HEK293 (cell line): ENCODE measurements at regions not wholly inside any gene's neighbourhood (a gene's known extent, or its start where the extent isn't known, plus 50 kb on each side); places are given as distances from the start of the nearest gene placed in this dataset.

ENCODE experiments used
- CTCF ChIA-PET: fragments of 350-600 bp; formaldehyde crosslinking; extraction: SDS; loops from one replicate; lab custom pipeline; 2021; ENCODE audit warnings: antibody characterized with exemption; lab: Yijun Ruan, JAX
- POLR2A ChIA-PET: fragments of 300-600 bp; formaldehyde crosslinking; extraction: SDS; loops from one replicate; lab custom pipeline; 2020; ENCODE audit warnings: antibody characterized with exemption, inconsistent platforms; lab: Yijun Ruan, JAX
- H3K27ac ChIP-seq: fragments of 200-500 bp; sonication (Bioruptor generic); 2 replicates; pipeline ENCODE4 v1.5.1; 2014; ENCODE audit warnings: low read depth, low read length, control low read depth, inconsistent platforms; ENCODE audit errors: extremely low read depth
- H3K36me3 ChIP-seq, 2 experiments: fragments of 200-500 bp in 1 of 2; sonication (Bioruptor generic) in 1 of 2; 1 replicate in 1 of 2; 2 replicates in 1 of 2; pipeline ENCODE4 v1.5.1; 2014 to 2017; ENCODE audit warnings: inconsistent platforms in 2 of 2, low read length in 2 of 2; ENCODE audit not compliant: control insufficient read depth in 2 of 2, insufficient read depth in 1 of 2
- H3K4me1 ChIP-seq: fragments of 200-500 bp; sonication (Bioruptor generic); 2 replicates; pipeline ENCODE4 v1.5.1; 2014; ENCODE audit warnings: mild to moderate bottlenecking, low read length, inconsistent platforms; ENCODE audit not compliant: control insufficient read depth, insufficient read depth
- H3K4me3 ChIP-seq: 2 replicates; pipeline ENCODE4 v1.5.1; 2011; ENCODE audit warnings: low read depth, mild to moderate bottlenecking, control low read depth, low read length, moderate library complexity
- H3K9me3 ChIP-seq: fragments of 200-500 bp; sonication (Bioruptor generic); 2 replicates; pipeline ENCODE4 v1.5.1; 2014; ENCODE audit warnings: low read depth, low read length, inconsistent platforms; ENCODE audit not compliant: control insufficient read depth, insufficient read depth
- BCL11B ChIP-seq: fragments of 450-650 bp; formaldehyde crosslinking; IDR thresholded peaks from 2 replicates; pipeline ENCODE4 v1.5.1; 2016; ENCODE audit warnings: low read depth, missing biosample characterization, missing genetic modification characterization
- RBAK ChIP-seq: fragments of 450-650 bp; formaldehyde crosslinking; IDR thresholded peaks from 2 replicates; pipeline ENCODE4 v1.5.1; 2016; ENCODE audit warnings: missing biosample characterization, missing genetic modification characterization
- YY2 ChIP-seq: fragments of 450-650 bp; formaldehyde crosslinking; IDR thresholded peaks from 2 replicates; pipeline ENCODE4 v1.5.1; 2016; ENCODE audit warnings: missing biosample characterization, missing genetic modification characterization
- ZBTB17 ChIP-seq: fragments of 450-650 bp; formaldehyde crosslinking; IDR thresholded peaks from 2 replicates; pipeline ENCODE4 v1.5.1; 2016; ENCODE audit warnings: missing biosample characterization, missing genetic modification characterization
- ZNF132 ChIP-seq: fragments of 450-650 bp; formaldehyde crosslinking; IDR thresholded peaks from 2 replicates; pipeline ENCODE4 v1.5.1; 2017; ENCODE audit warnings: missing biosample characterization, missing genetic modification characterization, borderline replicate concordance
- ZNF155 ChIP-seq: fragments of 450-650 bp; formaldehyde crosslinking; IDR thresholded peaks from 2 replicates; pipeline ENCODE4 v1.5.1; 2016; ENCODE audit warnings: missing biosample characterization, missing genetic modification characterization
- ZNF239 ChIP-seq: fragments of 450-650 bp; formaldehyde crosslinking; IDR thresholded peaks from 2 replicates; pipeline ENCODE4 v1.5.1; 2016; ENCODE audit warnings: missing biosample characterization, missing genetic modification characterization
- ZNF266 ChIP-seq: fragments of 450-650 bp; formaldehyde crosslinking; IDR thresholded peaks from 2 replicates; pipeline ENCODE4 v1.5.1; 2016; ENCODE audit warnings: missing biosample characterization, missing genetic modification characterization, low read depth
- ZNF37A ChIP-seq: fragments of 450-650 bp; IDR thresholded peaks from 2 replicates; pipeline ENCODE4 v1.5.1; 2018; ENCODE audit warnings: missing biosample characterization, missing genetic modification characterization
- ZNF404 ChIP-seq: fragments of 450-650 bp; formaldehyde crosslinking; IDR thresholded peaks from 2 replicates; pipeline ENCODE4 v1.5.1; 2017; ENCODE audit warnings: missing biosample characterization, missing genetic modification characterization
- ZNF501 ChIP-seq: fragments of 450-650 bp; formaldehyde crosslinking; IDR thresholded peaks from 2 replicates; pipeline ENCODE4 v1.5.1; 2016; ENCODE audit warnings: missing biosample characterization, missing genetic modification characterization
- ZNF510 ChIP-seq: fragments of 450-650 bp; formaldehyde crosslinking; IDR thresholded peaks from 2 replicates; pipeline ENCODE4 v1.5.1; 2018; ENCODE audit warnings: mild to moderate bottlenecking, missing genetic modification characterization, missing biosample characterization; ENCODE audit not compliant: insufficient replicate concordance
- ZNF558 ChIP-seq: fragments of 450-650 bp; formaldehyde crosslinking; IDR thresholded peaks from 2 replicates; pipeline ENCODE4 v1.5.1; 2016; ENCODE audit warnings: missing biosample characterization, missing genetic modification characterization
- ZNF600 ChIP-seq: fragments of 450-650 bp; formaldehyde crosslinking; IDR thresholded peaks from 2 replicates; pipeline ENCODE4 v1.5.1; 2016; ENCODE audit warnings: missing biosample characterization, missing genetic modification characterization
- ZNF830 ChIP-seq: fragments of 450-650 bp; IDR thresholded peaks from 2 replicates; pipeline ENCODE4 v1.5.0; 2018; ENCODE audit warnings: missing biosample characterization, missing genetic modification characterization, low read depth, mild to moderate bottlenecking, moderate library complexity
- TF ChIP-seq, protein P1 (sequence below): sonication (generic); formaldehyde crosslinking; IDR thresholded peaks from 2 replicates; pipeline ENCODE4 v1.8.1; 2022; ENCODE audit warnings: mild to moderate bottlenecking, moderate library complexity, missing genetic modification reagents
- TF ChIP-seq, protein P2 (sequence below): fragments of 450-650 bp; formaldehyde crosslinking; conservative IDR thresholded peaks from 2 replicates; pipeline ENCODE4 v1.5.1; 2016; ENCODE audit warnings: low read depth, missing biosample characterization, missing genetic modification characterization
- TF ChIP-seq, protein P3 (sequence below): fragments of 450-650 bp; formaldehyde crosslinking; IDR thresholded peaks from 2 replicates; pipeline ENCODE4 v1.5.1; 2016; ENCODE audit warnings: missing biosample characterization, missing genetic modification characterization
- TF ChIP-seq, protein P4 (sequence below): fragments of 450-650 bp; formaldehyde crosslinking; IDR thresholded peaks from 2 replicates; pipeline ENCODE4 v1.5.1; 2016; ENCODE audit warnings: missing biosample characterization, missing genetic modification characterization
- TF ChIP-seq, protein P5 (sequence below): fragments of 450-650 bp; formaldehyde crosslinking; IDR thresholded peaks from 2 replicates; pipeline ENCODE4 v1.5.1; 2016; ENCODE audit warnings: missing biosample characterization, missing genetic modification characterization

DNA sequence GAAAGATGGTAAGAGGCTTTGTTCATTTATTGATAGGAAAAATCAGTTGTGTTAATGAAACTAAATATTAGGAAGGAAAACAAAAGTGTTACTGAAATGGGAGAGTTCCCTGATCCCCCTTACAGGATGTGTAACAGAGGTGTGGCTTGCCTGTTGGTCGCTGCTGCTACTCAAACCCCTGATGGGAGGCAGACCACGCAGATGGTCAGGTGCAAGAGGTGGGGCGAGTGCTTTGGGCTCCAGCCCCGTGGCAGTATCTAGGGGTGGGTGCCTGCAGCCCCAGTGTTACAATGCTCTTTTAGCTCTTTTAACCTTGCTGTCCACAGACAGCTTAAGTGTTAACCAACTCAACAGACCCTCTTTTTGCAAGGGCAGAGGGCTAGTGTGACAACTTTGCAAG lies 319.6 kb upstream of the DCN start:
- Histone ChIP-seq H3K27ac (no peak overlapping the region), H3K4me3 (no peak overlapping the region)
- TF ChIP-seq ZNF239 (tag by site-specific recombination) (no peak), ZNF155 (tag by site-specific recombination) (no peak), ZNF558 (no peak), ZNF266 (tag by site-specific recombination) (no peak), ZNF37A (no peak), ZNF510 (tag by site-specific recombination) (no peak), ZNF830 (no peak), ZNF132 (tag by site-specific recombination) (no peak), ZBTB17 (tag by site-specific recombination) (no peak), ZNF600 (tag by site-specific recombination) (no peak), RBAK (no peak), ZNF404 (tag by site-specific recombination) (no peak), ZNF501 (tag by site-specific recombination) (no peak), BCL11B (no peak), YY2 (tag by site-specific recombination) (no peak)
- TF ChIP-seq, protein P1, sequence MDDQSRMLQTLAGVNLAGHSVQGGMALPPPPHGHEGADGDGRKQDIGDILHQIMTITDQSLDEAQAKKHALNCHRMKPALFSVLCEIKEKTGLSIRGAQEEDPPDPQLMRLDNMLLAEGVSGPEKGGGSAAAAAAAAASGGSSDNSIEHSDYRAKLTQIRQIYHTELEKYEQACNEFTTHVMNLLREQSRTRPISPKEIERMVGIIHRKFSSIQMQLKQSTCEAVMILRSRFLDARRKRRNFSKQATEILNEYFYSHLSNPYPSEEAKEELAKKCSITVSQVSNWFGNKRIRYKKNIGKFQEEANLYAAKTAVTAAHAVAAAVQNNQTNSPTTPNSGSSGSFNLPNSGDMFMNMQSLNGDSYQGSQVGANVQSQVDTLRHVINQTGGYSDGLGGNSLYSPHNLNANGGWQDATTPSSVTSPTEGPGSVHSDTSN = no peak
- TF ChIP-seq, protein P2, sequence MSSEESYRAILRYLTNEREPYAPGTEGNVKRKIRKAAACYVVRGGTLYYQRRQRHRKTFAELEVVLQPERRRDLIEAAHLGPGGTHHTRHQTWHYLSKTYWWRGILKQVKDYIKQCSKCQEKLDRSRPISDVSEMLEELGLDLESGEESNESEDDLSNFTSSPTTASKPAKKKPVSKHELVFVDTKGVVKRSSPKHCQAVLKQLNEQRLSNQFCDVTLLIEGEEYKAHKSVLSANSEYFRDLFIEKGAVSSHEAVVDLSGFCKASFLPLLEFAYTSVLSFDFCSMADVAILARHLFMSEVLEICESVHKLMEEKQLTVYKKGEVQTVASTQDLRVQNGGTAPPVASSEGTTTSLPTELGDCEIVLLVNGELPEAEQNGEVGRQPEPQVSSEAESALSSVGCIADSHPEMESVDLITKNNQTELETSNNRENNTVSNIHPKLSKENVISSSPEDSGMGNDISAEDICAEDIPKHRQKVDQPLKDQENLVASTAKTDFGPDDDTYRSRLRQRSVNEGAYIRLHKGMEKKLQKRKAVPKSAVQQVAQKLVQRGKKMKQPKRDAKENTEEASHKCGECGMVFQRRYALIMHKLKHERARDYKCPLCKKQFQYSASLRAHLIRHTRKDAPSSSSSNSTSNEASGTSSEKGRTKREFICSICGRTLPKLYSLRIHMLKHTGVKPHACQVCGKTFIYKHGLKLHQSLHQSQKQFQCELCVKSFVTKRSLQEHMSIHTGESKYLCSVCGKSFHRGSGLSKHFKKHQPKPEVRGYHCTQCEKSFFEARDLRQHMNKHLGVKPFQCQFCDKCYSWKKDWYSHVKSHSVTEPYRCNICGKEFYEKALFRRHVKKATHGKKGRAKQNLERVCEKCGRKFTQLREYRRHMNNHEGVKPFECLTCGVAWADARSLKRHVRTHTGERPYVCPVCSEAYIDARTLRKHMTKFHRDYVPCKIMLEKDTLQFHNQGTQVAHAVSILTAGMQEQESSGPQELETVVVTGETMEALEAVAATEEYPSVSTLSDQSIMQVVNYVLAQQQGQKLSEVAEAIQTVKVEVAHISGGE (tag by site-specific recombination) = no peak
- TF ChIP-seq, protein P3, sequence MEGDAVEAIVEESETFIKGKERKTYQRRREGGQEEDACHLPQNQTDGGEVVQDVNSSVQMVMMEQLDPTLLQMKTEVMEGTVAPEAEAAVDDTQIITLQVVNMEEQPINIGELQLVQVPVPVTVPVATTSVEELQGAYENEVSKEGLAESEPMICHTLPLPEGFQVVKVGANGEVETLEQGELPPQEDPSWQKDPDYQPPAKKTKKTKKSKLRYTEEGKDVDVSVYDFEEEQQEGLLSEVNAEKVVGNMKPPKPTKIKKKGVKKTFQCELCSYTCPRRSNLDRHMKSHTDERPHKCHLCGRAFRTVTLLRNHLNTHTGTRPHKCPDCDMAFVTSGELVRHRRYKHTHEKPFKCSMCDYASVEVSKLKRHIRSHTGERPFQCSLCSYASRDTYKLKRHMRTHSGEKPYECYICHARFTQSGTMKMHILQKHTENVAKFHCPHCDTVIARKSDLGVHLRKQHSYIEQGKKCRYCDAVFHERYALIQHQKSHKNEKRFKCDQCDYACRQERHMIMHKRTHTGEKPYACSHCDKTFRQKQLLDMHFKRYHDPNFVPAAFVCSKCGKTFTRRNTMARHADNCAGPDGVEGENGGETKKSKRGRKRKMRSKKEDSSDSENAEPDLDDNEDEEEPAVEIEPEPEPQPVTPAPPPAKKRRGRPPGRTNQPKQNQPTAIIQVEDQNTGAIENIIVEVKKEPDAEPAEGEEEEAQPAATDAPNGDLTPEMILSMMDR (tag by site-specific recombination) = no peak
- TF ChIP-seq, protein P4, sequence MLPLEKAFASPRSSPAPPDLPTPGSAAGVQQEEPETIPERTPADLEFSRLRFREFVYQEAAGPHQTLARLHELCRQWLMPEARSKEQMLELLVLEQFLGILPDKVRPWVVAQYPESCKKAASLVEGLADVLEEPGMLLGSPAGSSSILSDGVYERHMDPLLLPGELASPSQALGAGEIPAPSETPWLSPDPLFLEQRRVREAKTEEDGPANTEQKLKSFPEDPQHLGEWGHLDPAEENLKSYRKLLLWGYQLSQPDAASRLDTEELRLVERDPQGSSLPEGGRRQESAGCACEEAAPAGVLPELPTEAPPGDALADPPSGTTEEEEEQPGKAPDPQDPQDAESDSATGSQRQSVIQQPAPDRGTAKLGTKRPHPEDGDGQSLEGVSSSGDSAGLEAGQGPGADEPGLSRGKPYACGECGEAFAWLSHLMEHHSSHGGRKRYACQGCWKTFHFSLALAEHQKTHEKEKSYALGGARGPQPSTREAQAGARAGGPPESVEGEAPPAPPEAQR (tag by site-specific recombination) = no peak
- TF ChIP-seq, protein P5, sequence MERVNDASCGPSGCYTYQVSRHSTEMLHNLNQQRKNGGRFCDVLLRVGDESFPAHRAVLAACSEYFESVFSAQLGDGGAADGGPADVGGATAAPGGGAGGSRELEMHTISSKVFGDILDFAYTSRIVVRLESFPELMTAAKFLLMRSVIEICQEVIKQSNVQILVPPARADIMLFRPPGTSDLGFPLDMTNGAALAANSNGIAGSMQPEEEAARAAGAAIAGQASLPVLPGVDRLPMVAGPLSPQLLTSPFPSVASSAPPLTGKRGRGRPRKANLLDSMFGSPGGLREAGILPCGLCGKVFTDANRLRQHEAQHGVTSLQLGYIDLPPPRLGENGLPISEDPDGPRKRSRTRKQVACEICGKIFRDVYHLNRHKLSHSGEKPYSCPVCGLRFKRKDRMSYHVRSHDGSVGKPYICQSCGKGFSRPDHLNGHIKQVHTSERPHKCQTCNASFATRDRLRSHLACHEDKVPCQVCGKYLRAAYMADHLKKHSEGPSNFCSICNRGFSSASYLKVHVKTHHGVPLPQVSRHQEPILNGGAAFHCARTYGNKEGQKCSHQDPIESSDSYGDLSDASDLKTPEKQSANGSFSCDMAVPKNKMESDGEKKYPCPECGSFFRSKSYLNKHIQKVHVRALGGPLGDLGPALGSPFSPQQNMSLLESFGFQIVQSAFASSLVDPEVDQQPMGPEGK = no peak
- TF ChIP-seq, all 188 proteins: peak for 0
- Histone ChIP-seq H3K36me3 (no peaks in the 10 kb centered on the region), H3K9me3 (no peaks in the 10 kb centered on the region), H3K4me1 (0 out of 2 replicates have a peak, but pooled peaks cover 4% of the 10 kb centered on the region)
- ChIA-PET CTCF (interaction anchor here (1.1 kb wide), 1 partner anchor 120 kb away, joined by 3 read pairs; no protein-coding TSS in a partner anchor), POLR2A (no interaction called here)
